Fibroblast of lung (primary cell): ENCODE measurements at regions not wholly inside any gene's neighbourhood (a gene's known extent, or its start where the extent isn't known, plus 50 kb on each side); places are given as distances from the start of the nearest gene placed in this dataset.

Source experiments
- CTCF ChIP-seq, 2 donors: IDR thresholded peaks in 1 of 2; conservative IDR thresholded peaks in 1 of 2; 1 replicate in 1 of 2; 2 replicates in 1 of 2; pipeline ENCODE4 v1.5.1; 2011 to 2012; ENCODE audit warnings: low read length in 2 of 2, control low read depth in 1 of 2, inconsistent platforms in 1 of 2, low read depth in 1 of 2, mild to moderate bottlenecking in 1 of 2
- EZH2 ChIP-seq: IDR thresholded peaks from 2 replicates; pipeline ENCODE4 v1.5.1; 2012; ENCODE audit warnings: low read length, control low read depth, mild to moderate bottlenecking; ENCODE audit errors: missing control alignments

- TF ChIP-seq CTCF (conservative IDR thresholded peaks at IDR 0.05 in 1 of 2, IDR thresholded peaks at IDR 0.05 in 1 of 2; ENCODE audit: low read depth in 1 of 2, low read length in 2 of 2), result no peak
- no peak for TF ChIP-seq EZH2
These were observed 141.8 kb upstream of the NALF2 start for GRCh38 chrX:69362354-69362753.
